LoVo (cell line): ENCODE measurements at regions not wholly inside any gene's neighbourhood (a gene's known extent, or its start where the extent isn't known, plus 50 kb on each side); places are given as distances from the start of the nearest gene placed in this dataset.

ENCODE experiments used
- DNase-seq: peaks from one replicate; pipeline ENCODE4 v3.0.0-alpha.2; 2016; ENCODE audit warnings: low spot score

DNA sequence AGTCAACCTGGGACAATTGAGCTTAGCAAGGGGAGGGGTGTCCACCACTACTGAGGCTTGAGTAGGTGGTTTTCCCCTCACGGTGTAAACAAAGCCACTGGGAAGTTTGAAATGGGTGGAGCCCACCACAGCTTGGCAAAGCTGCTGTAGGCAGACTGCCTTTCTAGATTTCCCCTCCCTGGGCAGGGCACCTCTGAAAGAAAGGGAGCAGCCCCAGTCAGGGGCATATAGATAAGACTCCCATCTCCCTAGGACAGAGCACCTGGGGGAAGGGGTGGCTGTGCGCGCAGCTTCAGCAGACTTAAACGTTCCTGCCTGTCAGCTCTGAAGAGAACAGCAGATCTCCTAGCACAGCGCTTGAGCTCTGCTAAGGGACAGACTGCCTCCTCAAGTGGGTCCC, 758.4 kb downstream of the LTN1 start:
- no peak for DNase-seq

DNA sequence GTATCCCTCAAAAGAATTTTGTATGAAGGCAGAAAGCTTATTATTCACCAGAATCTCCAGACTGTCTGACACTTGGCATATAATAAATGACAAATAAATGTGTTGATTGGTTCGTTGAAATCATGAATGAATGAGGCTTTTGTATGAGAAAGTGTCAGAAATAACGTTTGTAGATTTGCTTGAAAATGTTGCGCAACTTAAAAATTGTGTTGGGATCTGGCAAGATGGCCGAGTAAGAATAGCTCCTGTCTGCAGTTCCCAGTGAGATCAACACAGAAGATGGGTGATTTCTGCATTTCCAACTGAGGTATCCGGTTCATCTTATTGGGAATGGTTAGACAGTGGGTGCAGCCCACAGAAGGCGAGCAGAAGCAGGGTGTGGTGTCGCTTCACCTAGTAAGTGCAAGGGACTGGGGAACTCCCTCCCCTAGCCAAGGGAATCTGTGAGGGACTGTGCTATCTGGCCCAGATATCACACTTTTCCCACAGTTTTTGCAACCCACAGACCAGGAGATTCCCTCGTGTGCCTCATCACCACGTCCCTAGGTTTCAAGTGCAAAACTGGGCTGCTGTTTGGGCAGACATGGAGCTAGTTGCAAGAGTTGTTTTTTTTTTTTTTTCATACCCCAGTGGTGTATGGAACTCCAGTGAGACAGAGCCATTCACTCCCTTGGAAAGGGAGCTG, 759.0 kb downstream of the LTN1 start:
- no peak for DNase-seq

DNA sequence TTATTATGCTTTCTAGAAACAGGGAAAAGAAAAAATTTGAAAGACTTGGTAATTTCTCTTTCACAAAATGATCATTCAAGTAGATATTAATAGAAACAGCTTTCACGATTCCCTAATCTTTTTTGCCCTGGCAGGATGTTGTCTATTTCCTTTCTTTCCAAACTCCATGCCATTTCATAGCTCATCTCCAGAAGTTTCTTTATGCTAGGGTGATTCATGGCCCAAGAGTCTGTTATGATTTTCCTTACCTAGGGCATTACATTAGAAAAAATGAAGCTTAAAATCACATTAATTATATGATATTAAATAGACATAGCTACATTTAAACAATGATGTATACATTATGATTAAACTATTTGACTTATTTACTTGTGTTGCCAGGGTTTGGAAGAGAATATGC, 762.1 kb downstream of the LTN1 start:
- DNase-seq, result no peak

DNA sequence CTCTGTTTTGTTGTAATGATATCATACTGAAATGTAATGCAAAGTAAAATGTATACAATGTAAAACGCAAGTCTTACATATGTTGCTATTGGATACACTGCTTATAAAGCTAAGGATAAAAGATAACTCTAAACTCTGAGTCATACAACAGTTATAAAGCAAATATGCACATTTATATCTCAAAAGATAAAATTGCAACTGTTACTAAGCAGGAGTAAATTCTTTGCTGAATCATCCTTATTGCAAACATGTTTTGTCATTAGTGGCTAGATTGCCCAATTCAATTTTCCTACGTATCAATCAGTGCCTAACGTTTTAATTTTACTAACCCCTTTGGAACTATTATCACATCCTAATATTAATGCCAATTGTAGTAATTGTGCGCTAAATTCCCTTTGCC, 762.9 kb downstream of the LTN1 start:
- no peak for DNase-seq

DNA sequence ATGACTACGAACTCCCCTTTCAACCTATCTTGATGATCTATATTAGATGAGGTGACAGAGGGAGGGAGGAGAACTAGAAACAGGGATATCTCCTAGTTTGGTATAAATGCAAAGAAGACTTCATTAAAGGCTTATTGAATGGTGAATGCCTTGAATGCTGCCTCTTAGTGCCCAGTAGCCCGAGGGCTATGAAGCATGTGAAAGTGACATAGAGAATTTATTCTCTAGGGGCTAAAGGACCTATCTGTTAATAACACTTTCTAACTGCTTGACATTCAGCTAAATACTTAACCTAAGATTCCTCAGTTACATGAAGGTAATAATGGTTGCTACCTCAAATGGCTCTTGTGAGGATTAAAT, 764.1 kb downstream of the LTN1 start:
- DNase-seq, result no peak

DNA sequence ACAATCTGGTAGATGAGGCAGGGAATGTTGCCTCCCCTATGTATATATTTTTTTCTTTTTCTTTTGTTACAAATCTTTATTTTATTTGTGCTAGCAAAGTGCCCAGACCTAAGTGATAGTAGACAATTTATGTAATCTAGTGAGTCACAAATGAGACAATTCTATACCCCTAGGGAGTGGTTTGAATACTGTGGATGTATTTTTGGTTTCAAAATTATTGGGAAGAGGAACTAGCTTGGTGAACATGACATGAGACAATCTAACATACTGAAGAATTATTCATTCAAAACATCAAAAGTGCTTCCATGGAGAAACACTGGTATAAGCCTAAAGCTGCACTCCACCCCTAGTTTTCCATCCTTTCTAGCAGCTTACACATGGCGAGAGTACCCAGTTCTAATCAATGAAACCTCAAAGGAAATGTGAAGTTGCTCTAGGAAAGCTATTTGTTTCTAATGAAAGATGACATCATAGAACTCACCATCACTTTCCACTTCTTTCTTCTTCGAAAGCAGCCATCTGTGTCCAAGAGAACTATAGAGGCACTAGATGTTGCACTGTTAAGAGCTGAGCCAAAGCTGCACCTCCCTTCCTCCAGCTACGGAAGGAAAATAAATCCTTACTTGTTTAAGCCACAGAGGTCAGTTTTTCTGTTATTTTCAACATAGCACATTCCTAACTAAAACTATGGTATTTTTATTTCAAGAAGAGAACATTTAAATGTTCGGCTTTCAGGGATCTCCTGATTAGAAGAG, 764.6 kb downstream of the LTN1 start:
- DNase-seq, result no peak

DNA sequence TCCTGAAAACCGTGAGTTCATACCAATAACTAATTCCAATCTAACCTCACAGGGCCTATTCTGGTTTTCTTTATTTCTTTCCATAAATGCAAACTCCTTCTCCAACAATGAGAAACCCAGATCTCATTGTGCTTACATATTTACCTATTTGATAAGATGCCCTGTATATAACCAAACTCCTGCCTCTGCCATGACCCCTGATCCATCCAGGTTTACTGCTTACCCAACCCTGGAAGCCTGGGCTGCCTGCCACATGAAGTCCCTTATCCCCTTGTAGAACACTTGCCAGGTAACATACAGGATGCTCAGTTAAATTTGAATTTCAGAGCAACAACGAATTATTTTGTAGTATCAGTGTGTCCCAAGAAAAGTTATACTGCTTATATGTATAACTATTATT, 766.1 kb downstream of the LTN1 start:
- DNase-seq, result no peak

DNA sequence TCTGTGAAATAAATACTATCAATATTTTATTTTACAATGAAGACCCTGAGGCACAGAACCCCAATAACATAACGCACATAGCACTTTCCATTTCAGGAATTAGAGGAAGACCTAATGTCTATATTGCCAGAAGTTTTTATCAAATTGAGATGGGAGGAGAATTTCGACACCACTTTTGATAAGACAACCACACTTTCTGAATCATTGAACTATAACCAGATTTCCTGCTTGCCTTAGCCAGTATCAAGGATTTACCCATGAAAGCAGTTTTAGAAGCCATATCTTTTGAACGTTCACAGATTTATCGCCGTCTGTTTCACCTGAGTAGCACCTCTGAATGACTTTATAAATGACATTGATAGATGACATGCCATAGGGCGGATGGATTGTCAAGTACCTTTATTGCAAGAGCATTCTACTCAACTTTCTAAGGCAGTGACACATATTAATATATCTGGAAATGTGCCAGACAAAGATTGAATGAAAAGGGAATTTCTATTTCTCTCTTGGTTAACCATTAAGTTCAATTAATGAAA, 768.4 kb downstream of the LTN1 start:
- DNase-seq, result no peak

DNA sequence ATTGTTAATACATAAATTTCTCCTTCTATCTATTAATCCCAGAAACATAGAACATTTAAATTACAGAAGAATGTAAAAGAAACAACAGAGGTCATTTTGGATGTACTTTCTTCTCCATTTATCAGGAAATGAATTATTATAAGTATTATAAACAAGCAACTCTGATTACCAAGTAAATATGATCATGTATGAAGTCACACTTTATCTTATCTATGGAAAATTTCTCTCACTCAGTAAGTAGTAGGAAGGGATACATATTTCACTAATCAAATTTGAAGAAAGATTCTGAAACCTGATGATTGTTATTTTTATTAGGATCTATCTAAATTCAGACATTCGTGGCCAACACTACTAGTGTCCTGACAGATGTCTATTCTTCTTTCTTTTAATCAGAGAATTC, 770.7 kb downstream of the LTN1 start:
- no peak for DNase-seq

DNA sequence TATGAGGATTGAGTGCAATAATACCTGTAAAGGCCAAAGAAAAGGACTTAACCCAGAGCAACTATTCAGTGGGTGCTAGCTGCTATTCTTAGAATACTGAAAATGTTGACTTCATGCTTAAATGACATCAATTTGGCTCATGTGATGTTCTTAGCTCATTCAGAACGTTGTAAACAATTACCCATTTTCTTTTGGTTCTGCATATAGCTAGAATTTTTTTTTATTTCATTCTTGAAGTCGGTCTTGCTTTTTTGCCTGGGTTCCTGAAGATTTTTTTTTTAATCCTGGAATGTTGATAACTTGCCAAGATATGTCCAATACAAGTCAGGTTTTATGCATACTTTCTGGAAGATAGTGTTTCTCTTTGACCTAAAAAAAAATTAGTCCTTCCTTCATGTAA, 772.0 kb downstream of the LTN1 start:
- DNase-seq, result no peak

DNA sequence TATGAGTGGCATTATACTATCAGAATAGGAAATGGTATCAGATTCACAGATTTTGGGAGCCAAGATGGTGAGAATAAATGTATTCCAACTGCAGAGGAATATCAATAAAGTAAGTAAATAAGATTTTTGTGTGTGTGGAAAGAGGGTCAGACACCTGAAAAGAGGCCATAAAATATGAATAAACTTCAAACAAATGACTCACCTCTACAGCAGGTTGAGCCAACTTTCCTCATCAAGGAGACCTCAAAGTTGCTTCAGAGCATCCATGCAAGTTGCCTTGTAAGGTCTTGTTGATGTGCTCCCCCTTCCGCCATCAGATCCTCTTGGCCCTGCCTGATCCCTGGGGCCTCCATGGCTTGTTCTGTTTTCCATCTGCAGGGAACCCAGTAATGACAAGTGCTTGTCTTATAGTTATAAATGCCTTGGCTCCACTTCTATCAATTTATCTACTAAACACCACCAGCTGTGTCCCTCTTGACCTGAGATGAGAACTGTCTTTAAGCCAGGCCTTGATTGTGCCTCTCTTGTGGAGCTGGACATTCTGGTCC, 775.6 kb downstream of the LTN1 start:
- no peak for DNase-seq

DNA sequence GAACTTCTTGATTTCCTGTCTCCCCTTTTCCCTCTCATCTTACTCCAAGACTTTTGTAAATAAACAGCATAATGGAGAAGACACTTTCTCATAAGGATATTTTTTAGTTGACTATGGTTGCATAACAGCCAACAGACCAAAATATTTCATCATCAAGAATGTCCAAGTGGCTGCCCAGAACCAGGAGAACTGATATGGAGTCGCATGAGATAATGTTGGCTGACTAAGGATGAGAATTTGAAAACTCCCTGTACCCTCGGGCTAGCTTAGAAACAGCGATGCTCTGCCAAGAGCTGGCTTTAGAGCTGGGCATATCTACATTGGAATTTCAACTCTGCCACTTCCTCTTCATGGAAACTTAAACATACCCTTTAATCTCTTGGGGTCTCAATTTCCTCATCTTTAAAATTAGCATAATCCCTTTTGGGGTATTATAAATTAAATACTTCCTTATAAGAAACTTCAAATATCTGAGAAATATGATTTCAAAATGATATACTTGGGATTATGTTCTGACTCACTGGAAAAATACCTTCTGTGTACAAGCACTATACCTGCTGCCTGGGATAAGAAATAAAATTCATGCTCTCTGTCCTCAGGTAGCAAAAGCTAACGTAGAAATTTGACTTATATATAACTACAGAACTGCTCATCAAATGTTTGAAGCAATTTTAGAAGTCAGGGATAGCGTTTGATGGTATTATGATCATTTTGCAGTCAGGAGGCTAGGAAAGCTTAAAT, 777.3 kb downstream of the LTN1 start:
- DNase-seq, result no peak

DNA sequence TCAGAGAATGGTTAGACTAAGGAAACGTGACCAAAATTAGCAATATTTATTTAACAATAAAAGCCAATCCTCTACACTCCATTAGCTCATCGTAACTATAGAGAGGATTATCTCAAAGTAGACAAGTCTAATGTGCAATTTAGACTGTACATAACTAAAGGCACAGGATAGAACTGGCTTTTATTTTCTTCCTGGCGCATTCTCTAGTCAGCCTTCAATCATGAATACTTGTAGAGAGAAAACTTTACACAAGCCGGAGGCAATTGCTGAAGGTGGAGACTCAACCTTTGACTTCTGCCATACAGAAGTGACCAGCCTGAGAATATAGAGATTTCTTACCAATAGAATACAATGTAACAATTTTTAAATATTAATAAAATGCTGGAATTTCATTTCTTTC, 777.9 kb downstream of the LTN1 start:
- no peak for DNase-seq

DNA sequence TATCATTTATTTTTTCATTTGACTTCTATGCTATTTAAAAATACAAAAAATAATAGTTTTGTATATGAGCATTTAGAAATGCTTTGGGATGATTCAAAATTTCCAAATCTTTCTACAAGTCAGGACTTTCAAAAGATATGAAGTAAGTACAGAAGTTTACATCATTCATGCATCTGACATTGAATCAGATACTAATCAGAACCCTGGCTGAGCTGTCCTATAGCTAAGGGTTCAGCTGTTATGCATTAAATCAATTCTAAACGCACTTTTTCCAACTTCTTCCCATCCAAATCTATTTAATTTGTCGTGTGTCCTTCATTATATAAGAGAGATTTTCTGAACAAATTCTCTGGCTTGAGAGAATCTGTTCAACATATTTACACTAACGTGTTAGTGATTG, 779.4 kb downstream of the LTN1 start:
- no peak for DNase-seq

DNA sequence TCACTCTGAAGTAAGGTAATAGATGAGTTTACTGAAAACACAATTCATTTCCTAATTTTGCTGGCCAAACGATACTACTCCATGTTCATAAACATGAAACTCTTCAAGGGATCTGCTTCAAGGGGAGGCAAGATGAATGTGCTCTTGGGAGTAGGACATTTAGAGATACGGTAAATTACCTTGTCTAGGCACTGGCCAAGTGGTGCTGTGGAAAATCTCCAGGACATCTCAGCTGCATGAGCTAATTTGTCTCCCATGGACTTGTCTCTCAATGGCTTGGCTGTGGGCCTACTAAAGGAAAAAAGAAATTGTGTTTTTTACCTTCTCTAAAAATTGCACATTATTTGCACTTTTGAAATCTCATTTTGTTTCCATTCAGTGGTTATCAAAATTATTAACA, 780.6 kb downstream of the LTN1 start:
- no peak for DNase-seq

DNA sequence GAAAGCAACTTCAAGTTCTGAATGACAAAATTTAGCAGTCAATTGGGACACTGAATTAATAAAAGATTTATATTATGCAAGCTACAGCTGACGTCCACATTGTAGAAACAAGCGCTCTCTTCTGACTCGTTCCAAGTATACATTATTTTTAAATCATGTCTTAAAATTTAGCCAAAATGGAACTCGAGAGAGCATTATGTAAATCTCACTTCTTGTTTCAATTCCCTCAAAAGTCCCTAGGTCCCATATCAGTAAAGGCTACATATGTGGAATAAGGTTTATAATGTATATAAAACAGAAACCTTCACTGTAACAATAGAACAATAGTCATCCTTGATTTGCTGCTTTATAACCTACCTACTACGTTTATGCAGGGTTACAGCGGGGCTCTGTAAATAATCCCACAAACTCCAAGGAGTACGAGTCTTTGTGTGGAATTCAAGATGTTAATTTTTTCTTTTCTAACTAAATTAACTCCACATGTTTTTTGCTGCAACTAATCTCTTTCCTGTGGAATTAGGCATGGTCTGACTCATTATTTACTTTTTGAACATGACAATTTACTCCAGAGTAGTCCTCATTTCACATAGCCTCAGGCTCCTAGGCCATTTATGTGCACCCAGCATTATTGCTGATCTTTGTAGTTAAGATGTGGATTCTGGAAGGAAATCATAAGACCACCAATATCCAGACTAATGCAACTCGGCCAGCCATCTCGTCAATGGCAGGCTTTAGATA, 785.1 kb downstream of the LTN1 start:
- DNase-seq, result no peak

DNA sequence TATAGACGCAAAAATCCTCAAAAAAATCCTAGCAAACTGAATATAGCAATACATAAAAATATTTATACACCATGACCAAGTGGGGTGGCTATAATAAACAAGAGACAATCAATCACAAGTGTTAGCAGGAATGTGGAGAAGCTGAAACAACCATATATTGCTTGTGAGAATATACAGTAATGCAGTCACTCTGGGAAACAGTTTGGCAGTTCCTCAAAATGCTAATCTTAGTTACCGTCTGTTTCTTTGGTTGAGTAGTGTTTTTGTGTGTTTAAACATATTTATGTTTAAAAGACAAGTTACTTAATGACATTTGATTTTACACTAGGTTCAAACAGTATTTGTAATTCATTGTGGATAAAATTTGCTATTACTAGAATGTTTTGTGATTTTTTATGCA, 792.0 kb downstream of the LTN1 start:
- DNase-seq, result no peak

DNA sequence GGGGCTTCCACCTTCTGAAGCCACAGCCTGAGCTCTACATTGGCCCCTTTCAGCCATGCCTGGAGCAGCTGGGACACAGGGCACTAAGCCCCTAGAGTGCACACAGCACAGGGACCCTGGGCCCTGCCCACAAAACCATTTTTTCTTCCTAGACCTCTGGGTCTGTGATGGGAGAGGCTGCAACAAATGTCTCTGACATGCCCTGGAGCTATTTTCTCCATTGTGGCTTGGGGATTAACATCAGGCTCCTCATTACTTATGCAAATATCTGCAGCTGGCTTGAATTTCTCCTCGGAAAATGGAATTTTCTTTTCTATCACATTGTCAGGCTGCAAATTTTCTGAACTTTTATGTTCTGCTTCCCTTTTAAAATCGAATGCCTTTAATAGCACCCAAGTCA, 795.7 kb downstream of the LTN1 start:
- no peak for DNase-seq

DNA sequence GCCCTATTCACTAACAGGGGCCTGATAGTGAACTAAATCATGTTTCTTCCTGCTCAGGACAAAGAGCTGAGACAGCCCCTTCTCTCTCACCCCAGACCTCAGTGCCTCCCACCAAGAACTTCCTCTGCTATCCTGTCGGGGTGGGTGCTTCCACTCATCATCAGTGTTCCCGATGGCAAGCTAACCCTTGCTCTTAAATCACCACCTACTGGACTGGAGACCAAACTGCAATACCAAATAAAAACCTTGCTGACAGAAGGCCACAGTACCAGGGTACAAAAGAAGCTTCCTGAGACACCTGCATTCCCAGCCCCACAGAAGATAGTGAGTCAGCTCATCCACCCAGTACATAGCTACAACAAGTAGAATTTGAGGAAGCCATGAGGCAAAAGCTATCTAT, 799.5 kb downstream of the LTN1 start:
- DNase-seq, result no peak

DNA sequence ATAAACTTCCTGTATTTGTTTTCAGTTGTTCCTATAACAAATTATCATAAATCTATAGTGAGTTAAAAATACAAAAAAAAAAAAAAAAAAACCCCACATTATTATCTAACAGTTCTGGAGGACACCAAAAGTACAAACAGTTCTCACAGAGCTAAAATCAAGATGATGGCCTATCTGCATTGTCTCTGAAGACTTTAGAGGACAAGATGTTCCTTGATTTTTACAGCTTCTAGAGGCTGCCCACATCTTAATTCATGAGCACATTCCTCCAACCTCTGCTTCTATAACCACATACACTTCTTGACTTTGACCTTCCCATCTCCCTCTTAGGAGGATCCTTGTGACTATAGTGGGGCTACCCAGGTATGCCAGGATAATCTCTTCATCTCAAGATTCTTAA, 806.1 kb downstream of the LTN1 start:
- DNase-seq, result no peak

DNA sequence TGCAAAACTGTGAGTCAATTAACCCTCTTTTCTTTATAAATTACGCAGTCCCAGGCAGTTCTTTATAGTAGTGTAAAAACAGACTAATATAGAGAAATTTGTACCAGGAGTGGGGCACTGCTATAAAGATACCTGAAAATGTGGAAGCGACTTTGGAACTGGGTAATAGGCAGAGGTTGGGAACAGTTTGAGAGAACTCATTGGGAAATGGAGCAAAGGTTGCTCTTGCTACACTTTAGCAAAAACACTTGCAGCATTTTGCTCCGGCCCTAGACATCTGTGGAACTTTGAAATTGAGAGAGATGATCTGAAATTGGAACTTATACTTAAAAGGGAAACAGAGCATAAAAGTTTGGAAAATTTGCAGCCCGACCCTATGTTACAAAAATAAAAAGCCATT, 810.9 kb downstream of the LTN1 start:
- no peak for DNase-seq

DNA sequence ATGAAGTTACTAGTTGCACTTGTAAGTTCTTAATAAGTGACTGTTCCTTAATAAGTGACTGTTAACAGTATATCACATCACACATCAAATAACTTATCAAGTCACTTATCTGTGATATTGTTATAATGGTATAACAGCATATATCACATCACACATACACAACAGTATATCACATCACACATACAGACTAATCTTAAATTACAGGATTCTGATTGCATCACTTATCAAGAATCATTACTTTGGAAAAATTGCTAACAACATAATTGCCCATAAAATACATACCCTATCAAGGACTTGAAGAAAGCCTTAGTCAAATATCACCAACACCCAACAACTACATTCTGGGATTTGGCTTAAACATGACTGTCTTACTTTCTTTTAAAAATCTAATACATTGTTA, 813.5 kb downstream of the LTN1 start:
- DNase-seq, result no peak
